GM19452 (cell line): ENCODE measurements at regions not wholly inside any gene's neighbourhood (a gene's known extent, or its start where the extent isn't known, plus 50 kb on each side); places are given as distances from the start of the nearest gene placed in this dataset.

Experiments
- ATAC-seq: cut with Tn5 transposase; IDR thresholded peaks from one replicate; pipeline ENCODE4 v1.9.1; 2021; ENCODE audit not compliant: unreplicated experiment

GRCh38 chr7:52085610-52086009 lies 769.0 kb upstream of the COBL start:
- ATAC-seq: no peak

GRCh38 chr7:52080493-52080892 lies 763.9 kb upstream of the COBL start:
- ATAC-seq: no peak

DNA sequence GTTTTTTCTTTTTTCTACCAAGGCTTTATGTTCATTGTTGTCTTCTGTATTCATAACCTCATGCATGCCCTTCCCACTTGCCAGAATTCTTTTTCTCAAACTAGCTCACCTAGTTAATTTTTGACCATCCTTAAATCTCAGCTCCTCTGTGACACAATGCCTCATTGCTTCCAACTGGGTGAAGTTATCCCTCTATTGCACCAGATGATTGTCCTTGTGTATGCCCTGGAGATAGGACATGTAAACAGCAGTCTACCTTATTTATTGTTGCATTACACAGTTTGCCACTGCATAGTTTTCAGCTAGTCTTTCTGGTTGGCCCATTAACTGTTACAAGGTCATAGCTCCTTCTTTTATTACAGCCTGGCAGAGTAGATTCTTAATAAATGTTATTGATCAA lies 763.1 kb upstream of the COBL start:
- ATAC-seq: no peak

- ATAC-seq: no peak
Observed at GRCh38 chr7:52077571-52077970, 761.0 kb upstream of the COBL start.

DNA sequence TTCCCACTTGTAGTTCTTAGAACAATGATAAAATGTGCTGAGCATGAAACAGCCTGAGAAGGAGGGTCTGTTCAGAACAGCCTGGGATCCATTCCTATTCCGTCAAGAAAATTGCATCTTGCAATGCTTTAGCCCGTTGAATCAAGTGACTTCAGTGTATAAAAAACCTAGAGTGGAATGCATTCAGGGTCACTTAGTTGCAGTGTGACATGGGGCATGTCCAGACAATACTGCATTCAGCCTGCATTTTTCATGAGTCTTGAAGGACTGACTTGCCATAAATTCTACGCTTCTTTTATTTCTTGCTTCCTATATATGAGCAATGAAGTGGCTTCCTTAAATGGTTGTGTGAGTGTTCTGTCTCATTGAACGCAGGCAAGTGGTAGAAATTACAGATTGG lies 758.3 kb upstream of the COBL start:
- ATAC-seq: no peak

DNA sequence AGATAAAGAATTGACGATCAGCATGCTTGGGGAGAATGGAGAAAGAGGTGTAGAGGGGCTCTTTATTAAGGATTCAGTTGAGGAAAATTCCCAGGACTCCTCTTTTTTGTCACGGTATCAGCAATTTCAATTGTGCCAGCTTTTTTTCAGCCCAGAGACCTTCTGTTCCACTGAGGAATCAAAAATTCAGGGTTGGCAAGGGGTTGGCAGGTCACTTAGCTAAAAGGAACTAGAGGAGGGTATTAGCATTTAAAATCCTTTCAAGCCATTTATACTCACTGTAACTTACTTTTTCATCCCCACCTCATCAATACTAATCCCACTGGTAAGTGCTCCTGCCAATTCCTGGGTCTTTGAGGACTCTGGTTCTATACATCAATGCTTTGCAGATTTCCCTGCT lies 757.5 kb upstream of the COBL start:
- no peak for ATAC-seq

- ATAC-seq: no peak
Observed at GRCh38 chr7:52071744-52072143, 755.1 kb upstream of the COBL start.

- no peak for ATAC-seq
Observed at GRCh38 chr7:52064493-52064892, 747.9 kb upstream of the COBL start.

DNA sequence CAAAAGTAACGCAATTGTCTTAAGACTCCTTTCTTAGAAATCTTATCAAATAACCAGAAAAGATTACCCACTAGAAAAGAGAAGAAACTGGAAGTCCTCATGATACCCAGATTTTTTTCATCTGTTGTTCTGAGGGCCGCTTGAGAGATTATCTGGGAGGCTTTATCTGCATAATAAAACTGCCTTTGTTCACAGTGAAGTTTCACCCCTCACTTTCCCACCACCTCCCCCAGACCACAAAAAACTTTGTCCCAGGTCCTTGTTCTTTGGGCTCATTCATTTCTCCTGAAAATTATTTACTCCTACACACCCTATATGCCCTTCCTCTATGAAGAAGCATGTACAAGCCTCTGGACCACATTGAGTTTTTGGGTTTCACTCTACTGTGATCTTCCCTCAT lies 745.1 kb upstream of the COBL start:
- ATAC-seq: no peak

- no peak for ATAC-seq
Observed at GRCh38 chr7:52053525-52053924, 736.9 kb upstream of the COBL start.

DNA sequence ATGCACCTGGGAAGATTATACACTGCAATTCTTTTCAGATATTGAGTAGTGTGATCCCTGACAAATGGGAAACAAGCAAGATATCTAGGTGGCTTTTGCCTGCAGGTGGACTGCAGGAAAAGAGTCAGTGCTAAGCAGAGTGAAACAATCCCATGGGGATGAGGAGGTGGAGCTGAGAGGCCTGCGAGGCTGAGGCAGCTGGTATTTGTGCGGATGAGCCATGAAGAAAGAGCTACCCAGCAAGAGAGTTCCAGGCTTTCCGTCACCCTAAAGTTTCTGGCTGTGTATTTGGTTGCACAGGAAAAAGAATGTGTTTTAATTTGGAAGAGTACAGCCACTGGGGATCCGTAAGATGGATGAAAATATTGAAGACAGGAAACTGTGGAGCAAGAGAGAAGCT lies 714.1 kb upstream of the COBL start:
- no peak for ATAC-seq

GRCh38 chr7:52026140-52026539 lies 709.5 kb upstream of the COBL start:
- ATAC-seq: no peak

DNA sequence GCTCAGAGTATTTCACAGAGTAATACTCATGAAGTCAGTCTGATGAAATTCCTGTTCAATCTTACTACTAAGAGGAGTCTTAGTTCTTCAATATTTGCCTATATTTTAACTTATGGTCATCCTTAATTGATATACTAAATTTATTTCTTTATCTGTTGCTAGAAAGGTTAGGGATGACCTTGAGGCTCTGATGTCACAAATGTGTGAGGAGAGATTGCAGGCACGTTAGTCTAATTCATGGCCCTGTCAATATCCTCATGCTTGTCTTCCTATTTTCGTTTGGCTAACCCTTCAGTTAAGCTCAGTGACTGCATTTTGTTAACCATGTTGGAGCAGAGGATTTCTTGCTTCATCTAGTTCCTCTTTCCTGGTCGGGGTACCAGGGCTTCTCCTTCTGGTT lies 704.7 kb upstream of the COBL start:
- no peak for ATAC-seq

DNA sequence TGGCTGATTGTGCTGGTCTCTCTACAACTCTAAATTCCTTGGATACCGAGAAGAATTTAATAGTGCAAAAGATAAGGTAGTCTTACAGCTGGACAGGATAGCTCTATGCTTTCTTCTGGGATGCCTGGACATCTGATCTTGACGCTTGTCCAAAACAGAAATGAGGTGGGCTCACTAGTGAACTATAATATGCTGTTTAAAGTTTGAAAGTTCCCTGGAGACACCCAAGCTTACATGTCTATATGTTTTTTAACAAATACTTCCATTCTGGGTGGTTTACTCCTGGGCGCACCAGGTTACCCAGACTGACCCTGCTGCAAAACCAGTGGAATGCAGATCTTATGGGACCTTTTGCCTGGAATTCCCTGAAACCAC lies 702.1 kb upstream of the COBL start:
- no peak for ATAC-seq

DNA sequence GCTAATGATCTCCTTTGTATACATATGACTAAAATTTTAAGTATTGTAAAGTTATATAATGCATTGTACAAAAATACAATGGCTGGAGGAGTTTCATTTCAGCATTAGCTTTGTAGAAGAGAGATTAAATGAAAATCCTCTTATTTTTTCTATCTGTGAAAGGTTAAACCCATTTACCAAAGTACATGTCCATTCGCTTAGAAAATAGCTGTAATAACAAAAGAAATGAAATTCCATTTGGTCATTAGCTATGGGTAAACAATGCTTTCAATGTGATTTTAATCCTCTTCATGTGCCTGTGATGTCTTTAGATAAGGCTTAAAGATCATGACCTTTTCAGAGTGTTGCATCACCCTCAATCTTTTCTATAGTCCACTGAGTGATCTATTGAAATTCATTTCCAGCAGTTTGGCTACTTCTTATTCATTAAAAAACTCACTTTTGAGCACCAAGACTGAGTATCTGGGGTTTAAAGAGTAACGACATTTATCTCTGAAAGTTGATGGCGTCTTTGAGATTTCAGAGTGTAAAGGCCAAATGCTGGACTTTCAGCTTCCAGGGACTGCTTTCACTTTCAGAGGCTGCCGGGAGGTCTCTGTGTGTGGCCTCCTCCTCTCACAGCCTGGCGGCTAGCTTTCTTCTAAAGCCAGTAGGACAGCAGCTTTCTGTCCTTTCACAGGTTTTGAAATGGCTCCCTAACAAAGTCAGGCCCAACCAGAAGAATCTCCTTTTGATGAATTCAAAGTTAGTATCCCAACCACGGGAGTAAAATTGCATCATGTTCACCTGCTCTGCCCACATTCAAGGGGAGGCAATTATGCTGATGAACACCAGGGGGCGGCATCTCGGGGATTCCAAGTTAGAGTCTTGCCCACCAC lies 701.4 kb upstream of the COBL start:
- no peak for ATAC-seq

GRCh38 chr7:52009181-52009580 lies 692.6 kb upstream of the COBL start:
- ATAC-seq: no peak

DNA sequence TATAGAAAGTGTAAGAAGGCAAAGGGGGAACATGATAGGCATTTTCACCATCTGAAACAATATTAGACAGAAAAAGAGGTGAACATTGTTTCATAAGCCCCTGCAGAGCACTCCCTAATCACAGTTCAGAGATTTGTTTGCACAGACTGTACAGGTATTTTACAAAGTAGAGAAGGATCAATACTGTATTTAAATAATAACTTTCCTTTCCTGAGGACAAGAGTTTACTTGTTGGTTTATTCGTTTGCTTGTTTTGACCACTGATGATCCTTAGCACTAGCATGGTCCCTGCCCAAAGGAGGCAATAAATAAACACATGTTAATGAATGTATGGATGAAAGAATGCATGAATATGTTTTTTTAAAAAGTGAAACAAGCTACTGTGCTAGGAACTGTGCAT lies 690.1 kb upstream of the COBL start:
- ATAC-seq: no peak

- no peak for ATAC-seq
Observed at GRCh38 chr7:52005613-52006012, 689.0 kb upstream of the COBL start.

GRCh38 chr7:51995596-51996179 lies 679.1 kb upstream of the COBL start:
- ATAC-seq: no peak

DNA sequence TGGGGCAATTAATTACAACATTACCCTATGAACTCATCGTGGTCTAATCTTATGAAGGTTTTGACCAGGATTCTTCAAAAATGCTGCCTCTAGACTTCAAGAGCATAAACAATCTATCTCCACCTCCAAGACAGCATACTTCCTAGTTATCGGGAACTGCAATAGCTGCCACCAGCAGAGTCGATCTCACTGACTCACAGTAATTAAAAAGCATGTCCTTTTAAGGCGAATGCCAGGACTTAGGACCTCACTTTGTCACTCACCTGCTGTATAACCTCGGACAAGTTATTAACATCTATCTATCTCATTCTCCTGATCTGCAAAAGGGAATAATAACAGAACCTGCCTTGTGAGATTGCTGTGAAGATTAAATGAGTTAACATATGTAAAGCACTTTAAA lies 666.0 kb upstream of the COBL start:
- no peak for ATAC-seq

- ATAC-seq: no peak
Observed at GRCh38 chr7:51980812-51981211, 664.2 kb upstream of the COBL start.

DNA sequence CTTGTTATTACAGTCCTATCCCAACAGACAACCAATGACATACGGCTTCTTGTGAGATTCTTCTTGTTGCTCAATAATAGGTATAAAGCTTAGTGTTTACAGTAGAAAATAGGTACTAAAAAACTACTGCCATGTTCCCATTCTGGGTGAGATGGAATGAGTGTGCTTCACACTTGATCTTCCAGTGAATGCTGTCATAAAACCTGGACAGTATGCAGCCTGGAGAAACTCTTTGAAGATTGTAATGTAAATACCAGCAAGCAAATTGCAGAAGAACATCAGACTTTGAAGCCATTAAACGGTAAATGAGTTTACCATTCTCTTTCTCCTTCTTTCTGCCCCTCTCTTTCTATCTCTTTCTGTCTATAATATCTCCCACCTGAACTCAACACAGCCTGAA lies 663.7 kb upstream of the COBL start:
- no peak for ATAC-seq

DNA sequence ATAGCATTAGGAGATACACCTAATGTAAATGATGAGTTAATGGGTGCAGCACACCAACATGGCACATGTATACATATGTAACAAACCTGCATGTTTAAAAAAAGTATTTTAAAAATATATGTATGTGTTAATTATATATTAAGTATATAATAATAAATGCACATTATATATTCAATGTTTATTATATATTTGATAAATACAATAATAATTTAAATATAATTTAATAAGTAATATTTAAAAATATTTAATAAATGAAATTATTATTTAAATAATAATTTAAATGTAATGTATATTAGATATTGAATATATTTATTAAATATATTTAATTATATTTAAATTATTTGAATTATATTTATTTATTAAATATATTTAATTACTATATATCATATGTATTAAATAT lies 661.3 kb upstream of the COBL start:
- ATAC-seq: no peak
